Osteocyte (in vitro differentiated cells): ENCODE measurements at regions not wholly inside any gene's neighbourhood (a gene's known extent, or its start where the extent isn't known, plus 50 kb on each side); places are given as distances from the start of the nearest gene placed in this dataset.
A peak's percentile ranks its signal among the peaks of the same experiment; 100 is the strongest.

Source experiments
- DNase-seq: peaks from one replicate; pipeline ENCODE4 v3.0.0; 2021; ENCODE audit warnings: mixed read lengths; ENCODE audit not compliant: unreplicated experiment; ENCODE audit errors: extremely low spot score
- H3K27ac Mint-ChIP-seq: one replicate; pipeline ENCODE4 v1.8.0; 2021; ENCODE audit warnings: mild to moderate bottlenecking, mixed read lengths; ENCODE audit not compliant: unreplicated experiment
- H3K27me3 Mint-ChIP-seq: one replicate; pipeline ENCODE4 v1.8.0; 2021; ENCODE audit warnings: mixed read lengths; ENCODE audit not compliant: unreplicated experiment
- H3K36me3 Mint-ChIP-seq: one replicate; pipeline ENCODE4 v1.8.0; 2021; ENCODE audit warnings: mixed read lengths; ENCODE audit not compliant: unreplicated experiment
- H3K4me1 Mint-ChIP-seq: one replicate; pipeline ENCODE4 v1.8.0; 2021; ENCODE audit warnings: mixed read lengths; ENCODE audit not compliant: unreplicated experiment
- H3K4me3 Mint-ChIP-seq: one replicate; pipeline ENCODE4 v1.8.0; 2021; ENCODE audit warnings: mild to moderate bottlenecking, moderate library complexity, mixed read lengths; ENCODE audit not compliant: unreplicated experiment
- H3K9me3 Mint-ChIP-seq: one replicate; pipeline ENCODE4 v1.8.0; 2021; ENCODE audit warnings: mixed read lengths; ENCODE audit not compliant: unreplicated experiment
- CTCF ChIP-seq: fragments of 200-600 bp; sonication (generic); IDR thresholded peaks from 2 replicates; pipeline ENCODE4 v1.5.0; 2021; ENCODE audit warnings: antibody characterized with exemption, mild to moderate bottlenecking, moderate library complexity

GRCh38 chr2:126810001-126810400 is 88.7 kb upstream of the TEX51 start:
- Mint-ChIP-seq H3K27me3 (peaks cover 2% of the 10 kb centered on the region), H3K9me3 (peaks cover 4% of the 10 kb centered on the region), H3K4me1 (no peaks in the 10 kb centered on the region), H3K27ac (no peak overlapping the region), H3K36me3 (no peaks in the 10 kb centered on the region), H3K4me3 (no peak overlapping the region)
- TF ChIP-seq CTCF, result no peak
- DNase-seq, result peak; percentile 19

- TF ChIP-seq CTCF, result no peak
- Mint-ChIP-seq H3K9me3 (peaks cover 4% of the 10 kb centered on the region), H3K27me3 (peaks cover 2% of the 10 kb centered on the region), H3K4me1 (no peaks in the 10 kb centered on the region), H3K27ac (no peak overlapping the region), H3K36me3 (no peaks in the 10 kb centered on the region), H3K4me3 (no peak overlapping the region)
- DNase-seq, result peak; percentile 6
These were observed 87.6 kb upstream of the TEX51 start for GRCh38 chr2:126811101-126811500.

GRCh38 chr2:126817172-126817571 is 81.5 kb upstream of the TEX51 start:
- DNase-seq, result no peak
- Mint-ChIP-seq H3K4me1 (no peaks in the 10 kb centered on the region), H3K9me3 (peaks cover 8% of the 10 kb centered on the region), H3K4me3 (no peak overlapping the region), H3K36me3 (no peaks in the 10 kb centered on the region), H3K27ac (no peak overlapping the region), H3K27me3 (peaks cover 4% of the 10 kb centered on the region)
- no peak for TF ChIP-seq CTCF

GRCh38 chr2:126822115-126822514 is 76.6 kb upstream of the TEX51 start:
- DNase-seq, result no peak
- Mint-ChIP-seq H3K27me3 (peaks cover 3% of the 10 kb centered on the region), H3K4me3 (no peak overlapping the region), H3K9me3 (peaks cover 3% of the 10 kb centered on the region), H3K27ac (no peak overlapping the region), H3K4me1 (no peaks in the 10 kb centered on the region), H3K36me3 (no peaks in the 10 kb centered on the region)
- no peak for TF ChIP-seq CTCF

GRCh38 chr2:126822921-126823320 is 75.8 kb upstream of the TEX51 start:
- H3K27ac Mint-ChIP-seq, result no peak overlapping the region
- H3K27me3 Mint-ChIP-seq, result peaks cover 5% of the 10 kb centered on the region
- H3K9me3 Mint-ChIP-seq, result no peaks in the 10 kb centered on the region
- no peaks in the 10 kb centered on the region for H3K36me3 Mint-ChIP-seq
- H3K4me1 Mint-ChIP-seq, result no peaks in the 10 kb centered on the region
- DNase-seq, result peak; percentile 56
- H3K4me3 Mint-ChIP-seq, result no peak overlapping the region
- no peak for TF ChIP-seq CTCF
